K562 (cell line): ENCODE measurements at regions not wholly inside any gene's neighbourhood (a gene's known extent, or its start where the extent isn't known, plus 50 kb on each side); places are given as distances from the start of the nearest gene placed in this dataset.

Experiments
- C11orf30 ChIP-seq: fragments of 450-650 bp; IDR thresholded peaks from 2 replicates; pipeline ENCODE4 v1.6.1; 2016; ENCODE audit warnings: low read depth, mild to moderate bottlenecking
- PHF20 ChIP-seq: fragments of 450-650 bp; IDR thresholded peaks from 2 replicates; pipeline ENCODE4 v1.6.1; 2018; ENCODE audit not compliant: partially characterized antibody
- POLR2A ChIP-seq: fragments of 450-650 bp; conservative IDR thresholded peaks from 2 replicates; pipeline ENCODE4 v1.6.1; 2016
- SMARCA5 ChIP-seq: fragments of 450-650 bp; IDR thresholded peaks from 2 replicates; pipeline ENCODE4 v1.6.1; 2016
- ZNF12 ChIP-seq: sonication (generic); formaldehyde crosslinking; IDR thresholded peaks from 2 replicates; pipeline ENCODE4 v1.4.0; 2020; ENCODE audit warnings: mild to moderate bottlenecking, missing genetic modification reagents
- ZNF507 ChIP-seq: conservative IDR thresholded peaks from 2 replicates; pipeline ENCODE4 v1.6.1; 2017; ENCODE audit warnings: missing genetic modification characterization, missing compliant biosample characterization
- TF ChIP-seq, protein P1 (sequence below), 2 experiments: fragments of 450-650 bp in 1 of 2; sonication (generic) in 1 of 2; formaldehyde crosslinking in 1 of 2; IDR thresholded peaks in 1 of 2; conservative IDR thresholded peaks in 1 of 2; 2 replicates each; pipeline versions ENCODE4 v1.6.1 to v1.8.1; 2016 to 2023; ENCODE audit warnings: mild to moderate bottlenecking in 2 of 2, moderate library complexity in 2 of 2, inconsistent platforms in 1 of 2, missing genetic modification reagents in 1 of 2
- TF ChIP-seq, protein P2 (sequence below), 3 experiments: IDR thresholded peaks in 2 of 3; conservative IDR thresholded peaks in 1 of 3; 2 replicates each; pipeline ENCODE4 v1.5.1; 2011 to 2012; ENCODE audit warnings: low read length in 3 of 3, mild to moderate bottlenecking in 3 of 3, control low read depth in 2 of 3, improper control_type of control experiment in 1 of 3, inconsistent platforms in 1 of 3, low read depth in 1 of 3, mixed read lengths in 1 of 3, moderate library complexity in 1 of 3; ENCODE audit not compliant: insufficient read depth in 2 of 3

DNA sequence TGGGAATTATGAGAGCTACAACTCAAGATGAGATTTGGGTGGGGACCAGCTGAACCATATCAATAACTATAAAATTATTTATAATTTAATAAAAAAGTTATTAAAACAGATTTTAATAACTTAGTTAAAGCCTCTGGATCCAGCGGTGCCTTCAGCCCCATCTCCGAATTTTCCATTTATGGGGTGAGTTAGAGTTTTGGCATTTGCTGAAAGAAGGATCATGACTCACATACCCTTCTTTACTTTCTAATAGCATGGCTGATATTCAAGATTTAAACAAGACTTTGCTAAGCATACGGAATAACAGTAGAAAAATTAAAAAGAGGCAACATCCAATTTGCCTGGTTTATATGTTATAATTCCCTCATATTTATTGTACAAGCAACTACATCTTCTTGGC is 94.5 kb downstream of the RDH14 start:
- TF ChIP-seq, protein P1, sequence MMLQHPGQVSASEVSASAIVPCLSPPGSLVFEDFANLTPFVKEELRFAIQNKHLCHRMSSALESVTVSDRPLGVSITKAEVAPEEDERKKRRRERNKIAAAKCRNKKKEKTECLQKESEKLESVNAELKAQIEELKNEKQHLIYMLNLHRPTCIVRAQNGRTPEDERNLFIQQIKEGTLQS (IDR thresholded peaks at IDR 0.05), result no peak
- TF ChIP-seq, protein P1 (CRISPR knock-in tag; conservative IDR thresholded peaks at IDR 0.05), result no peak
- TF ChIP-seq, protein P2, sequence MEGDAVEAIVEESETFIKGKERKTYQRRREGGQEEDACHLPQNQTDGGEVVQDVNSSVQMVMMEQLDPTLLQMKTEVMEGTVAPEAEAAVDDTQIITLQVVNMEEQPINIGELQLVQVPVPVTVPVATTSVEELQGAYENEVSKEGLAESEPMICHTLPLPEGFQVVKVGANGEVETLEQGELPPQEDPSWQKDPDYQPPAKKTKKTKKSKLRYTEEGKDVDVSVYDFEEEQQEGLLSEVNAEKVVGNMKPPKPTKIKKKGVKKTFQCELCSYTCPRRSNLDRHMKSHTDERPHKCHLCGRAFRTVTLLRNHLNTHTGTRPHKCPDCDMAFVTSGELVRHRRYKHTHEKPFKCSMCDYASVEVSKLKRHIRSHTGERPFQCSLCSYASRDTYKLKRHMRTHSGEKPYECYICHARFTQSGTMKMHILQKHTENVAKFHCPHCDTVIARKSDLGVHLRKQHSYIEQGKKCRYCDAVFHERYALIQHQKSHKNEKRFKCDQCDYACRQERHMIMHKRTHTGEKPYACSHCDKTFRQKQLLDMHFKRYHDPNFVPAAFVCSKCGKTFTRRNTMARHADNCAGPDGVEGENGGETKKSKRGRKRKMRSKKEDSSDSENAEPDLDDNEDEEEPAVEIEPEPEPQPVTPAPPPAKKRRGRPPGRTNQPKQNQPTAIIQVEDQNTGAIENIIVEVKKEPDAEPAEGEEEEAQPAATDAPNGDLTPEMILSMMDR (IDR thresholded peaks at IDR 0.05 in 2 of 3, conservative IDR thresholded peaks at IDR 0.05 in 1 of 3; ENCODE audit: insufficient read depth in 2 of 3, low read depth in 1 of 3, low read length in 3 of 3), result no peak
- TF ChIP-seq ZNF12 (CRISPR knock-in tag) (no peak), SMARCA5 (no peak), POLR2A (no peak), ZNF507 (tag) (no peak), C11orf30 (no peak), PHF20 (no peak)
